ENCODE measurements at regions not wholly inside any gene's neighbourhood (a gene's known extent, or its start where the extent isn't known, plus 50 kb on each side); places are given as distances from the start of the nearest gene placed in this dataset.

DNA sequence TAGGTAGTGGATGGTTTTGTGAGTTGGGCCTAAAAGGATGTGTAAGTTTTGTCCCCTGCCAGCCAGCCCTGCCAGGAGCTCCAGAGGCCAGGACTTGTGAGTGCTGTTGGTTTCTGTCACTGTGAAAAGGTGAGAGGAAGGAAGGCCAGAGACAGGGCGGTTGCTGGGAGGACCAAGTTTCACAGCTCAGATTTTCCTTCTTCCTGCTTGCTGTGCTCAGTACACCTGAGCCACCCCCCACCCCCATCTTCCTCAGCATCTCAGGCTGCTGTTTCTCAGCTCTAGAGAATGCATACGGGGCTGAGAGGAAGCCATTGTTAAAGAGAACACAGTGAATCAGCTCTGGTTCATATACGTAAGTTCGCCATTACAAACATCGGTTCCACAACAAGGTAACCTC lies 139.9 kb downstream of the BUB3 start:
- TF ChIP-seq BHLHE40 (IDR thresholded peaks at IDR 0.05; ENCODE audit: borderline replicate concordance), result no peak
- no peak for TF ChIP-seq ZNF384 (IDR thresholded peaks at IDR 0.05)
- no peak for TF ChIP-seq FOXM1 (IDR thresholded peaks at IDR 0.05; ENCODE audit: borderline replicate concordance)
- TF ChIP-seq SP1 (IDR thresholded peaks at IDR 0.05), result no peak
- no peak for TF ChIP-seq FOXK2 (IDR thresholded peaks at IDR 0.05)
- no peak for TF ChIP-seq TARDBP (IDR thresholded peaks at IDR 0.05)
- no peak for TF ChIP-seq FOXA1 (IDR thresholded peaks at IDR 0.05)

Data from HEK293T (cell line).